ENCODE measurements at regions not wholly inside any gene's neighbourhood (a gene's known extent, or its start where the extent isn't known, plus 50 kb on each side); places are given as distances from the start of the nearest gene placed in this dataset.

DNA sequence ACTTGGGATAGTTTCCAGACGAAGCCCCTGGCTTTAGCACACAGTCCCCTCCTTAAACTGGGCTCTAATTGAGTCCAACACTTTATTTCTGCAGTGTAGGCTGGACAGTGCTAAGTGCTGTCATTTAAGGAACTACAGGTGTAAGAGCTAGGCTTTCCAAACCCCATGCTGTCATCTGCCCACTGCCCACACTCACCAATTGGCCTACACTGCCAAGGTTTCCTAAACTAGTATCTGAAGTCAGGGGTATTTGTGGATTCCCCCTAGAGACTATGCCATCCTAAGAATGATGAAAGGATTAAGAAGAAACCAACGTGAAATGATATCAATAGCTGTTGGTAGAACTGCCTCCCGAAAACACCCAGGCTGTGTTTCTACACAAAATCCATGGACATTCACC lies 160.9 kb downstream of the TBX15 start:
- no peak for DNase-seq
- H3K4me2 ChIP-seq, result no peak overlapping the region
- H2AFZ ChIP-seq (ENCODE audit: low read depth), result no peak overlapping the region
- H4K20me1 ChIP-seq (ENCODE audit: insufficient read depth), result no peaks in the 10 kb centered on the region
- no peak overlapping the region for H3K27ac ChIP-seq (ENCODE audit: low read depth in 2 of 2, low read length in 1 of 2)
- no peak overlapping the region for H3K4me3 ChIP-seq (ENCODE audit: low read depth in 2 of 2, low read length in 1 of 2)
- POLR2A ChIA-PET, result no interaction called here
- H3K9me2 ChIP-seq, result no peaks in the 10 kb centered on the region
- no peaks in the 10 kb centered on the region for H3K27me3 ChIP-seq (ENCODE audit: insufficient read depth)
- H3F3A ChIP-seq (replicated peaks; ENCODE audit: insufficient read depth), result no peaks in the 10 kb centered on the region
- no peaks in the 10 kb centered on the region for H3K4me1 ChIP-seq (ENCODE audit: control insufficient read depth in 1 of 2, insufficient read depth in 2 of 2, low read depth in 1 of 2, low read length in 1 of 2)
- CTCF ChIA-PET, result no interaction called here
- H3K9ac ChIP-seq, result no peak overlapping the region
- 2% methylated on average over 3 of the region's 3 CpGs for WGBS (ENCODE audit: low lambda C conversion rate)
- no peaks in the 10 kb centered on the region for H3K9me3 ChIP-seq
- H3K36me3 ChIP-seq (replicated peaks in 1 of 2; ENCODE audit: control insufficient read depth in 1 of 2, insufficient read depth in 2 of 2, low read length in 1 of 2), result no peaks in the 10 kb centered on the region
- no peaks in the 10 kb centered on the region for H3K79me2 ChIP-seq (ENCODE audit: insufficient read depth)
- TF ChIP-seq JUND (IDR thresholded peaks at IDR 0.05), result no peak
- no peak for TF ChIP-seq FOSL2 (IDR thresholded peaks at IDR 0.05; ENCODE audit: borderline replicate concordance, low read depth)
- TF ChIP-seq EZH2phosphoT487 (IDR thresholded peaks at IDR 0.05; ENCODE audit: borderline replicate concordance, low read depth), result no peak
- TF ChIP-seq SIN3A (IDR thresholded peaks at IDR 0.05; ENCODE audit: borderline replicate concordance, low read depth, low read length), result no peak
- TF ChIP-seq CTCF (IDR thresholded peaks at IDR 0.05), result no peak
- TF ChIP-seq POLR2AphosphoS5 (IDR thresholded peaks at IDR 0.05; ENCODE audit: low read depth, low read length), result no peak
- no peak for TF ChIP-seq TCF12 (IDR thresholded peaks at IDR 0.05)
- no peak for TF ChIP-seq GATA2 (CRISPR knock-in tag; IDR thresholded peaks at IDR 0.05)
- TF ChIP-seq EP300 (IDR thresholded peaks at IDR 0.05; ENCODE audit: borderline replicate concordance in 1 of 2, low read depth in 1 of 2, low read length in 1 of 2), result no peak
- TF ChIP-seq GABPA (IDR thresholded peaks at IDR 0.05; ENCODE audit: low read depth), result no peak
- no peak for TF ChIP-seq SMC3 (IDR thresholded peaks at IDR 0.05; ENCODE audit: low read depth, low read length)
- TF ChIP-seq, protein P1, sequence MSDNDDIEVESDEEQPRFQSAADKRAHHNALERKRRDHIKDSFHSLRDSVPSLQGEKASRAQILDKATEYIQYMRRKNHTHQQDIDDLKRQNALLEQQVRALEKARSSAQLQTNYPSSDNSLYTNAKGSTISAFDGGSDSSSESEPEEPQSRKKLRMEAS (IDR thresholded peaks at IDR 0.05; ENCODE audit: low read depth), result no peak

GRCh38 chr1:118826669-118827068 lies 161.5 kb downstream of the TBX15 start:
- H4K20me1 ChIP-seq (ENCODE audit: insufficient read depth), result no peaks in the 10 kb centered on the region
- no peaks in the 10 kb centered on the region for H3K9me2 ChIP-seq
- no peaks in the 10 kb centered on the region for H3K36me3 ChIP-seq (replicated peaks in 1 of 2; ENCODE audit: control insufficient read depth in 1 of 2, insufficient read depth in 2 of 2, low read length in 1 of 2)
- H3F3A ChIP-seq (replicated peaks; ENCODE audit: insufficient read depth), result no peaks in the 10 kb centered on the region
- no peak overlapping the region for H3K4me2 ChIP-seq
- H3K4me3 ChIP-seq (ENCODE audit: low read depth in 2 of 2, low read length in 1 of 2), result no peak overlapping the region
- TF ChIP-seq YY1 (IDR thresholded peaks at IDR 0.05; ENCODE audit: low read depth), result no peak
- TF ChIP-seq TCF12 (IDR thresholded peaks at IDR 0.05), result no peak
- no peak for TF ChIP-seq EP300 (IDR thresholded peaks at IDR 0.05; ENCODE audit: borderline replicate concordance in 1 of 2, low read depth in 1 of 2, low read length in 1 of 2)
- TF ChIP-seq GATA2 (CRISPR knock-in tag; IDR thresholded peaks at IDR 0.05), result no peak
- no peak for TF ChIP-seq REST (IDR thresholded peaks at IDR 0.05; ENCODE audit: low read depth, low read length)
- TF ChIP-seq RAD21 (IDR thresholded peaks at IDR 0.05; ENCODE audit: low read length), result no peak
- no peak for TF ChIP-seq JUND (IDR thresholded peaks at IDR 0.05)
- TF ChIP-seq, protein P1 (IDR thresholded peaks at IDR 0.05; ENCODE audit: low read depth), result no peak
- no peak for TF ChIP-seq MEF2A (IDR thresholded peaks at IDR 0.05; ENCODE audit: borderline replicate concordance, low read depth)
- TF ChIP-seq FOXM1 (IDR thresholded peaks at IDR 0.05; ENCODE audit: low read depth), result no peak
- H3K27me3 ChIP-seq (ENCODE audit: insufficient read depth), result no peaks in the 10 kb centered on the region
- ChIA-PET CTCF (no interaction called here), POLR2A (no interaction called here)
- no peak overlapping the region for H2AFZ ChIP-seq (ENCODE audit: low read depth)
- H3K9ac ChIP-seq, result no peak overlapping the region
- no peaks in the 10 kb centered on the region for H3K79me2 ChIP-seq (ENCODE audit: insufficient read depth)
- no peaks in the 10 kb centered on the region for H3K4me1 ChIP-seq (ENCODE audit: control insufficient read depth in 1 of 2, insufficient read depth in 2 of 2, low read depth in 1 of 2, low read length in 1 of 2)
- H3K27ac ChIP-seq (ENCODE audit: low read depth in 2 of 2, low read length in 1 of 2), result no peak overlapping the region
- WGBS (ENCODE audit: low lambda C conversion rate), result 4% methylated on average over 3 of the region's 3 CpGs
- H3K9me3 ChIP-seq, result no peaks in the 10 kb centered on the region
- no peak for DNase-seq

Data from SK-N-SH (cell line).